Effector memory CD8-positive, alpha-beta T cell (primary cell): ENCODE measurements at regions not wholly inside any gene's neighbourhood (a gene's known extent, or its start where the extent isn't known, plus 50 kb on each side); places are given as distances from the start of the nearest gene placed in this dataset.
"Not testable (repeated sequence)": the region's sequence is repeated elsewhere in the genome, so short reads cannot be mapped to it uniquely, and the experiment has no call there.

Experiments used
- ATAC-seq: fragments of 150-1000 bp; cut with Tn5 transposase; replicated peaks from 2 replicates; pipeline ENCODE4 v1.10.0; 2021; ENCODE audit warnings: mild to moderate bottlenecking, moderate library complexity
- DNase-seq, 3 experiments: peaks; one replicate each; pipeline ENCODE4 v3.0.0; 2021
- H3K27ac Mint-ChIP-seq, 2 donors: one replicate each; pipeline ENCODE4 v1.8.0; 2022; ENCODE audit warnings: mild to moderate bottlenecking in 2 of 2, mixed read lengths in 2 of 2, moderate library complexity in 2 of 2
- H3K27me3 Mint-ChIP-seq, 2 donors: one replicate each; pipeline ENCODE4 v1.8.0; 2022; ENCODE audit warnings: mixed read lengths in 2 of 2
- H3K36me3 Mint-ChIP-seq: one replicate; pipeline ENCODE4 v1.8.0; 2022; ENCODE audit warnings: mild to moderate bottlenecking, moderate library complexity, mixed read lengths; ENCODE audit not compliant: insufficient read depth
- H3K4me1 Mint-ChIP-seq, 2 donors: one replicate each; pipeline ENCODE4 v1.8.0; 2022; ENCODE audit warnings: low read depth in 2 of 2, mixed read lengths in 2 of 2
- H3K4me3 Mint-ChIP-seq, 2 donors: one replicate each; pipeline ENCODE4 v1.8.0; 2022; ENCODE audit warnings: mild to moderate bottlenecking in 2 of 2, mixed read lengths in 2 of 2, moderate library complexity in 2 of 2
- H3K9me3 Mint-ChIP-seq, 2 donors: one replicate each; pipeline ENCODE4 v1.8.0; 2022; ENCODE audit warnings: mixed read lengths in 2 of 2

DNA sequence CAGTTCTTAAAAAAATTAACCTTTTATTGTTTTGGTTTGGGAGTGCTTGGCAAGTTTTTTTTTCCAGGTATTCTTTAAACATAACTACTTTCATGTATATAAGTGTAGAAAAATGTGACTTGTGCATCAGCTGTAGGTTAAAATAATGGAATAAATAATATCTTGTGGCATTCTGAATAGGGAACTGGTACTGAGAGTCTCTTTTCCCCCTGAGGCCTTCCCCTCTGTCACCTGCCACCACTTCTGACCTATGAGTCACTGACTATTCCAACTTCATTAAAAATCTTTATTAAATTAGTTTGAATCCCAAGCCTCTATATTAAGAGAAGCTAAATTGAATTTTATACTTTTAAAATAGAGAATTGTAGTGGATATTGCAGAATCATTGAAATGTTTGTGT, 805.7 kb downstream of the METTL15 start:
- DNase-seq: no peak
- Mint-ChIP-seq H3K4me1 (no peaks in the 10 kb centered on the region), H3K9me3 (peaks cover 7 to 12% of the 10 kb centered on the region in 2 donors), H3K4me3 (no peak overlapping the region), H3K36me3 (no peaks in the 10 kb centered on the region), H3K27ac (no peak overlapping the region), H3K27me3 (no peaks in the 10 kb centered on the region)
- no peak for ATAC-seq

DNA sequence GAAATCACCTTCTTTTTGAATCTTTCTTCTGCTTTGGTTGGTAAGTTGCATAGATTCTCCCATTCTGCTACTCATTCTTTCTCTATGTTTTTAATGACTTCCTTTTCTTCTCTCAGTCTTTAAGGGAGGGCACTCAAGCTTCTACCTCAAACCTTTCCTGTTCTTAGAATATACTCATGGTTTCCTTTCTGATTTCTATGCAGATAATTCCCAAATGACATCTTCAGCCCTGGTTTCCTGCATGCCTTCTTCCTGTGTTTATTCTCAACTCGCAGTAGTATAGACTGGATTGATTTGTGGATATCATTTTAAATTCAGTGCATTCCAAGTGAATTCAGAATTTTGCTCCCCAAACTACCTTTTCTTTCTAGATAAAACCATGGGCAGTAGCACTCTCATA, 803.6 kb downstream of the METTL15 start:
- no peaks in the 10 kb centered on the region for H3K36me3 Mint-ChIP-seq
- no peaks in the 10 kb centered on the region for H3K27me3 Mint-ChIP-seq
- no peak overlapping the region for H3K4me3 Mint-ChIP-seq
- ATAC-seq (no peak), DNase-seq (no peak)
- peaks cover 11 to 17% of the 10 kb centered on the region in 2 donors for H3K9me3 Mint-ChIP-seq
- H3K27ac Mint-ChIP-seq: no peak overlapping the region
- no peaks in the 10 kb centered on the region for H3K4me1 Mint-ChIP-seq

DNA sequence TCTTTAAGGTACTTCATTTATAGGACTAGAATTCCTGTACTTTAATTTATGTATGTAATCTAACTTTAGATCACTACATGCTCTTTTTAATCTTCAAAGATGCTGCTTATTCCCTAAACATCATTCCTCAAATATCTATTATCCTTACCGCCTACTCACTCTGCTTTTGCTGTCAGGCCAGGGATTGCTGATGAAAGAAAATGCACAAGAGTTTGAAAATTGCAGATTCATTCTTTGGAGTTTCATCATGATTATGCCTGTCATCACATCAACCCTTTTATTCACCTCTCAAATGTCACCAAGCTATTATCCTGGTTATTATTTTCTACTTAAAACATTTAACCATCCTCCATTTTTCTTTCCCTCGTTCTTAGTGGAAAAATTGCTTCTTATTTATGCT, 802.7 kb downstream of the METTL15 start:
- H3K36me3 Mint-ChIP-seq: no peaks in the 10 kb centered on the region
- H3K4me1 Mint-ChIP-seq: no peaks in the 10 kb centered on the region
- H3K27me3 Mint-ChIP-seq: no peaks in the 10 kb centered on the region
- peaks cover 8 to 9% of the 10 kb centered on the region in 2 donors for H3K9me3 Mint-ChIP-seq
- DNase-seq (no peak), ATAC-seq (no peak)
- no peak overlapping the region for H3K27ac Mint-ChIP-seq
- H3K4me3 Mint-ChIP-seq: no peak overlapping the region

DNA sequence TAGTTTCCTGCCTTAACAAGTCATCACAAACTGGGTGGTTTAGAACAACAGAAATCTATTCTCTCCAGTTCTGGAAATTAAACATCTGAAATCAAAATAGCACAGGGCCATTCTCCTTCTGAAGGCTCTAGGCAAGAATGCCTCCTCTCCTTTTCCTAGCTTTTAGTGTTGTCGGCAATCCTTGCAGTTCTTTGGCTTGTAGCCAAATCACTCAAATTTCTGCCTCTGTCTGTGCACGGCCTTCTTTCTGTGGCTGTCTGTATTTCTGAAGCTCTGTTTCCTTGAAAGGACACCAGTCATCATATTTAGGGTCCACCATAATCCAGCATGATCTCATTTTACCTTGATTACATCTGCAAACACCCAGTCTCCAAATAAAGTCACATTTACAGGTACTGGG, 795.5 kb downstream of the METTL15 start:
- Mint-ChIP-seq H3K27ac (no peak overlapping the region), H3K27me3 (no peaks in the 10 kb centered on the region), H3K4me3 (no peak overlapping the region), H3K4me1 (no peaks in the 10 kb centered on the region), H3K9me3 (peaks cover 6 to 16% of the 10 kb centered on the region in 2 donors), H3K36me3 (no peaks in the 10 kb centered on the region)
- ATAC-seq: no peak
- no peak for DNase-seq

DNA sequence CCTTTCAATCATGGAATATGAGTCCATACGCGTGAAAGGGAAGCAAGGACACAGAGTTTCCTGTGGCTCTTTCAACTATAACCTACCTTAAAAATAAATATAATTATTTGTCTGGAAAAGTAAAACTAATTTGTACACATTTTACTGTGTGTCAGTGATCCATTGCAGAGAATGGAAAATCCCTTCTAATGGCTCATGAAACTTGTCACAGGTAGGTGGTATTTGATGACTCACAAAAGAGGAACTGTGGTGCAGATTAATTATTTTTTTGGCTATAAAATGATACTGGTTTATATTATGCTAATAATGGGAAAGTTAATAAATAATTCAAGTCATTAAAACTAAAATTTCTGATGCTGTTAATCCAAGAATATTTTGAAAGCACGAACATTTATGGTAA, 792.2 kb downstream of the METTL15 start:
- ATAC-seq (no peak), DNase-seq (no peak)
- no peaks in the 10 kb centered on the region for H3K27me3 Mint-ChIP-seq
- no peak overlapping the region for H3K27ac Mint-ChIP-seq
- H3K9me3 Mint-ChIP-seq: peaks cover 2 to 10% of the 10 kb centered on the region in 2 donors
- H3K4me1 Mint-ChIP-seq: no peaks in the 10 kb centered on the region
- no peaks in the 10 kb centered on the region for H3K36me3 Mint-ChIP-seq
- H3K4me3 Mint-ChIP-seq: no peak overlapping the region

DNA sequence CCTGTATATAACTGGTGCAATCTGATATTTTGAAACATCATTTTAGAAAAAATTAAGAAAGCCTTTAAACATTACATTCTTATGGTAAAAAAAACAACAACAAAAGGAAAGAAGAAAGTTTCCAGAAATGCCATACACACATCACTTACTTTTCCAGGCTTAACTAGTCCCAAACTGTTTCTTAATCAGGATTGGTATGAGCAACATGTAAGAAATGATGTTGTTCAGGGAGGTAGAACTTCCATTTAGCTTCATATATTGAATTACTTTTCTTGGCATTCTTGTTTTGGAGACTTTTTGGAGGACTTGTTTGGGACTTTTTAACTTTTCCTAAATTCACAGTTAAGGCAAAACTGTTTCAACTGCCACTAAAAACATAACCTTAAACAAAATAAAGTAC, 791.5 kb downstream of the METTL15 start:
- DNase-seq: no peak
- H3K27ac Mint-ChIP-seq: no peak overlapping the region
- H3K36me3 Mint-ChIP-seq: no peaks in the 10 kb centered on the region
- no peaks in the 10 kb centered on the region for H3K27me3 Mint-ChIP-seq
- no peaks in the 10 kb centered on the region for H3K4me1 Mint-ChIP-seq
- H3K4me3 Mint-ChIP-seq: no peak overlapping the region
- no peak for ATAC-seq
- H3K9me3 Mint-ChIP-seq: peaks cover 4 to 10% of the 10 kb centered on the region in 2 donors

DNA sequence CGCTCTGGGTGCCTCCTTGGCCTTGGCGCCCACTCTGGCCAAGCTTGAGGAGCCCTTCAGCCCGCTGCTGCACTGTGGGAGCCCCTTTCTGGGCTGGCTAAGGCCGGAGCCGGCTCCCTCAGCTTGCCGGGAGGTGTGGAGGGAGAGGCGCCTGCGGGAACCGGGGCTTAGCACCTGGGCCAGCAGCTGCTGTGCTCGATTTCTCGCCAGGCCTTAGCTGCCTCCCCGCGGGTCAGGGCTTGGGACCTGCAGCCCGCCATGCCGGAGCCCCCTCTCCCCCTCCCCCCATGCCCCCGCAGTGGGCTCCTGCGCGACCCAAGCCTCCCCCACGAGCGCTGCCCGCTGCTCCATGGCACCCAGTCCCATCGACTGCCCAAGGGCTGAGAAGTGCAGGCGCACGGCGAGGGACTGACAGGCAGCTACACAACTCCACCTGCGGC, 782.4 kb downstream of the METTL15 start:
- H3K4me3 Mint-ChIP-seq, H3K27ac Mint-ChIP-seq, H3K4me1 Mint-ChIP-seq, H3K27me3 Mint-ChIP-seq, H3K36me3 Mint-ChIP-seq, DNase-seq, ATAC-seq: not testable (repeated sequence)
- H3K9me3 Mint-ChIP-seq: peaks cover 0 to 12% of the 10 kb centered on the region in 2 donors

DNA sequence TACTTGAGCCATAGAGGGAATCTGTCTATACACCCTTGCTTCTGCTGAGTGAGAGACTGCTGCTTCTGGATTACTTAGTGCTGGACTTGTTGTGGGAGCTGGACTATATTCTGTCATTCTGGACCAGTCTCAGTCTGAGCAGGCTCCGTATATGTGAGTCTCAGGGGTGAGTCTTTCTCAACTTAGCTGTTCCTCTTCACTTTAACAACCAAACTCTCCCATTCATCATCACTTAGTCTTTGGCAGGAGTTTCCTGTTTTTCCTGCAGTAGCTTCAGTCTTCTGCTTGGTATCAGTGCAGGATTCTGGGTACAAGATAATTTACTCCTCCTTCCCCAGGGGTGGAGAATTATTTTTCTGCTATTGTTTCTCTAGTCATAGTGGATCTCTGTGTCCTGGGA, 779.5 kb downstream of the METTL15 start:
- DNase-seq (no peak), ATAC-seq (no peak)
- Mint-ChIP-seq H3K4me3 (no peak overlapping the region), H3K4me1 (no peaks in the 10 kb centered on the region), H3K27me3 (no peaks in the 10 kb centered on the region), H3K27ac (no peak overlapping the region), H3K9me3 (peaks cover 12 to 17% of the 10 kb centered on the region in 2 donors), H3K36me3 (no peaks in the 10 kb centered on the region)

DNA sequence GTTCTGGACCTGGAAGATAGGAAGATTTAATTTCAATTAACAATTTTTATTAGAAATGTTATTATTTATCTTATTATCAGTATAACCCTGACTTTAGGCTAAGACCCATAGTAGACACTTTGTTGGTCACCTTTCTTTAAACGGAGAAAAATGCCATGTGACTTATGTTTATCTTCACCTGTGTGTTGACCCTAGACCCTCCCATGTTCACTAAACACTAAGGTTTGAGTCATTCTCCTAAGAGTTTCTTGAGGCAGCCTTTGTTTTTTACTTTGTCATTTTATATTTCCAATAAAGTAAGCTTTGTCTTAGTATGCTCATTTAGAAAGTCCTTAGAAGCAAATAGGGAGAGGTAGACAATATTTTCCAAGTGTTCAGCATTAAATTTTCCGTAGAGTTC, 771.7 kb downstream of the METTL15 start:
- no peaks in the 10 kb centered on the region for H3K27me3 Mint-ChIP-seq
- peaks cover 11 to 21% of the 10 kb centered on the region in 2 donors for H3K9me3 Mint-ChIP-seq
- H3K4me1 Mint-ChIP-seq: no peaks in the 10 kb centered on the region

DNA sequence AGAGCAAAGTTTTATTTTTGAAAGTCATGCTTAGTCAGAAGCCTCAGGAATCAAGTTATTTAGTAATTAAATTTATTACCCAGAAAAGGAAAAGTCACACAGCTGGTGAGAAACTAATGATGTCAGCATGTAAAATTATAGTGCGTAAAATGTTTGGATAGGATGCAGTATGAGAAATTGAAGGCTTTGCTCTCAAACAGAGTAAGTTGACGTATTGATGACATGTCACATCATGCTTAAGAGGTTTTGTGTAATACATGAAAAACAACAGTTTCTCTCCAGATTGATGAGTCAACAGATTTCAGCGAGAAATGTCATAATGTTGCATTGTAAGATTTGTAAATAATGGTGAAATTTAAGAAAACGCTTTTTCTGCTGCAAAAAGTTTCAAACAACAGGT, 769.8 kb downstream of the METTL15 start:
- H3K9me3 Mint-ChIP-seq: peaks cover 6 to 8% of the 10 kb centered on the region in 2 donors
- no peak overlapping the region for H3K27ac Mint-ChIP-seq
- H3K36me3 Mint-ChIP-seq: no peaks in the 10 kb centered on the region
- no peaks in the 10 kb centered on the region for H3K4me1 Mint-ChIP-seq
- H3K4me3 Mint-ChIP-seq: no peak overlapping the region
- DNase-seq (no peak), ATAC-seq (no peak)
- H3K27me3 Mint-ChIP-seq: no peaks in the 10 kb centered on the region

More for the DNA sequence above, 771.7 kb downstream of the METTL15 start:
- Mint-ChIP-seq H3K27ac (no peak overlapping the region), H3K4me3 (no peak overlapping the region), H3K36me3 (no peaks in the 10 kb centered on the region)
- ATAC-seq (no peak), DNase-seq (no peak)

DNA sequence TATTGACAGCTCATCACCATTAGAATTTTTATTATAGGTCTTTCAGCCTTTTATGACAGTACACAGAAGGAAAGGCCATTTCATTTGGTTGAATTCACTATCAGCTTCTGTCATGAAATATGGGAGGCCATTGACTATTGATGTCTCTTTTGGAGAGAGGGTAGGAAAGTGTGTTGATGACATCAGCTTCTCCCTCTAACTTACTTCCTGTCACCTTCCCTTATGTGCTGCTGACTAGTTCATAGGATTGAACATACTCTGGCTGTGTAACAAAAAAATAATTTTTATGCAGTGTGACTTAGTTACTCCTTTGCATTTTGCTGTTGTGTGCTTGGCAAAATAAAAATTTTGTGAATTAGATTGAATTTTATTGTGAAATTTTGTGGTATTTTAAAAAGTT, 769.2 kb downstream of the METTL15 start:
- DNase-seq: no peak
- ATAC-seq: no peak
- Mint-ChIP-seq H3K27ac (no peak overlapping the region), H3K4me3 (no peak overlapping the region), H3K4me1 (no peaks in the 10 kb centered on the region), H3K9me3 (peaks cover 1 to 2% of the 10 kb centered on the region in 2 donors), H3K36me3 (no peaks in the 10 kb centered on the region), H3K27me3 (no peaks in the 10 kb centered on the region)

DNA sequence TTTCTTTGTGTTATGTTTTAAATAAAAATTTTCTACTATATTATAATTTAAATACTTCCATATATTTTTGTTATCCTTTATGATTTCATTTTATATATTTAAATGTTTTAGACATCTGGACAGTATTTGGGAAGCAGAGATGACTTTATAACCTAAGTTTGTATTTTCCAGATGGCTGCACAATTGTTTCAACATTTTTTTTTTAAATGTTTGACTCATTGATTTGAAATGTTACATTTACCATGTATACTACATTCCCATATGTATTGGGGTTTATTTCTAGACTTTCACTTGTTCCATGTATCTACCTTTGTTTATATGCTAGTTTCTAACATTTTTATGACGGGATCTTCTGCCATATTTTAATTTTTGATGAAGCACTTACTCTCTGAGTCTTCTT, 766.5 kb downstream of the METTL15 start:
- Mint-ChIP-seq H3K36me3 (no peaks in the 10 kb centered on the region), H3K27ac (no peak overlapping the region)

DNA sequence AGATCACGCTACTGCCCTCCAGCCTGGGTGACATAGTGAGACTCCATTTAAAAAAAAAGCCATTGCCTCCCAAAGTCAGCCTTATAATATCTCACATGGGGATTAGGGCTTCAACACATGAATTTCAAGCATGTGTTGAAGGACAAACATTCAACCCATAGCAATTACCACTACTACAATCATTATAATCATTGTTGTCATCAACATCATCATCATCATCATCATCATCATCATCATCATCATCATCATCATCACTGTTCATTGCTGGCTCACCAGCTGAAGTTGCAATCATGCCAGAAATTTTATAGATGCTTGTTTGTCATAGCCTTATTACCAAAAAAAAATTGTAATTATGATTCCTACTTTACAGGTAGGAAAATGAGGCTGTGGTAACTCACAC, 762.9 kb downstream of the METTL15 start:
- no peak for DNase-seq

More for the DNA sequence above, 766.5 kb downstream of the METTL15 start:
- no peak for ATAC-seq
- Mint-ChIP-seq H3K4me1 (no peaks in the 10 kb centered on the region), H3K4me3 (no peak overlapping the region), H3K9me3 (no peaks in the 10 kb centered on the region), H3K27me3 (no peaks in the 10 kb centered on the region)
- DNase-seq: no peak

DNA sequence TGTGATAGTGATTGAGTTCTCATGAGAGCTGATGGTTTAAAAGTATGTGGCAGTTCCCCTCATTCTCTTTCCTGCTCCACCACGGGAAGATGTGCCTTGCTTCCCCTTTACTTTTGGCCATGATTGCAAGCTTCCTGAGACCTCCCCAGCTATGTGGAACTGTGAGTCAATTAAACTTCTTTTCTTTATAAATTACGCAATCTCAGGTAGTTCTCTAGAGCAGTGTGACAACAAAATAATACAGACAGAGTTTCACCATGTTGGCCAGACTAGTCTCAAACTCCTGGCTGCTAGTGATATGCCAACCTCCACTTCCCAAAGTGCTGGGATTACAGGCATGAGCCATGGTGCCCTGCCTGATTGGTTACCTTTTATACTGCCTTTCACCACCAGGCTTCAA, 755.2 kb downstream of the METTL15 start:
- Mint-ChIP-seq H3K36me3 (no peaks in the 10 kb centered on the region), H3K9me3 (peaks cover 0 to 8% of the 10 kb centered on the region in 2 donors), H3K27me3 (no peaks in the 10 kb centered on the region), H3K4me1 (no peaks in the 10 kb centered on the region), H3K4me3 (no peak overlapping the region), H3K27ac (no peak overlapping the region)
- ATAC-seq (no peak), DNase-seq (no peak)

More for the DNA sequence above, 762.9 kb downstream of the METTL15 start:
- no peaks in the 10 kb centered on the region for H3K9me3 Mint-ChIP-seq
- H3K4me3 Mint-ChIP-seq: no peak overlapping the region
- no peak for ATAC-seq
- no peaks in the 10 kb centered on the region for H3K4me1 Mint-ChIP-seq
- H3K36me3 Mint-ChIP-seq: no peaks in the 10 kb centered on the region
- H3K27ac Mint-ChIP-seq: no peak overlapping the region
- H3K27me3 Mint-ChIP-seq: no peaks in the 10 kb centered on the region

DNA sequence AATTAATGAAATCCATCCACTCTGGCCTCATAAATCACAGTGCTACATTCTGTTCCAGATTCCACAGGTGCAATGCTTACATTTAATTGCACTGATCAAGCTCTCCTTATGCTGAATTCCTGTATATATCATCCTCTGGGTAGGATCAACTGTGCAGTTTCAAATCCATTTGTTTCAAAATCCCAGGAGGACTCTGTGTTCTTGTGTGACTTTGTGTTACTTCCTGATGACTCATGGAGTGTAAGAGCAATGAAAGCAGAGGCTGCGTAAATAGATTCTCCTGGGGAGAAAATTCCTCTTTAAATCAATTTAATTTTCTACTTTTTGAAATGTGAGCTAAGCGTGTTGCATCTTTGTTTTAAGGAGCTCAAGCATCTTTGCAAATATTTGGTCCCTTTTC, 752.7 kb downstream of the METTL15 start:
- DNase-seq (no peak), ATAC-seq (no peak)
- H3K4me3 Mint-ChIP-seq: no peak overlapping the region
- H3K9me3 Mint-ChIP-seq: peaks cover 0 to 13% of the 10 kb centered on the region in 2 donors
- no peaks in the 10 kb centered on the region for H3K36me3 Mint-ChIP-seq
- H3K27ac Mint-ChIP-seq: no peak overlapping the region
- H3K27me3 Mint-ChIP-seq: no peaks in the 10 kb centered on the region
- no peaks in the 10 kb centered on the region for H3K4me1 Mint-ChIP-seq
